ENCODE measurements at regions not wholly inside any gene's neighbourhood (a gene's known extent, or its start where the extent isn't known, plus 50 kb on each side); places are given as distances from the start of the nearest gene placed in this dataset.

DNA sequence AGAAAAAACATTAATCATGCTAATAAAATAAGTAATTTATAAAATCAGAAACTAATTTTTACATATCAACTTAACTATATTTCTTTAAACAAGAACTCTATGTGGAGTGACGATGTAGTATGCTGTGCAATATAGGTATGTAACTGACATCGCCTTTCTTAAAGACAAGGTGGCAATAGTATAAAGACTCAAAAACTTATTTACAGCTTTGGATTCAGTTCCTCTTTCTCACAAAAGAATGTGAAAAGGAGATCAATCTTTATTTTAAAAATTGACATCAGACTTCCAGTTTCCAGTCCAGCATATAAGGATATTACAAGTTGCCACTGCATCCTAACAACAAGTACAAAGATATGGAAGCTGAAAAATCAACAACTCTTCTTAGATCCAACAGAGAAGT lies 260.3 kb downstream of the TRIM36 start:
- WGBS, 2 donors = 98 to 100% methylated on average over 2 of the region's 2 CpGs
- no peaks in the 10 kb centered on the region for H3K36me3 ChIP-seq
- no peaks in the 10 kb centered on the region for H3K27me3 ChIP-seq
- no peak overlapping the region for H3K4me3 ChIP-seq
- DNase-seq = no peak
- H3K4me1 ChIP-seq = no peaks in the 10 kb centered on the region
- no peak overlapping the region for H3K27ac ChIP-seq
- H3K9me3 ChIP-seq = peaks cover 0 to 10% (median 0%) of the 10 kb centered on the region in 4 donors
- ATAC-seq (ENCODE audit: low FRiP score in 2 of 2) = no peak
- TF ChIP-seq, protein P1, sequence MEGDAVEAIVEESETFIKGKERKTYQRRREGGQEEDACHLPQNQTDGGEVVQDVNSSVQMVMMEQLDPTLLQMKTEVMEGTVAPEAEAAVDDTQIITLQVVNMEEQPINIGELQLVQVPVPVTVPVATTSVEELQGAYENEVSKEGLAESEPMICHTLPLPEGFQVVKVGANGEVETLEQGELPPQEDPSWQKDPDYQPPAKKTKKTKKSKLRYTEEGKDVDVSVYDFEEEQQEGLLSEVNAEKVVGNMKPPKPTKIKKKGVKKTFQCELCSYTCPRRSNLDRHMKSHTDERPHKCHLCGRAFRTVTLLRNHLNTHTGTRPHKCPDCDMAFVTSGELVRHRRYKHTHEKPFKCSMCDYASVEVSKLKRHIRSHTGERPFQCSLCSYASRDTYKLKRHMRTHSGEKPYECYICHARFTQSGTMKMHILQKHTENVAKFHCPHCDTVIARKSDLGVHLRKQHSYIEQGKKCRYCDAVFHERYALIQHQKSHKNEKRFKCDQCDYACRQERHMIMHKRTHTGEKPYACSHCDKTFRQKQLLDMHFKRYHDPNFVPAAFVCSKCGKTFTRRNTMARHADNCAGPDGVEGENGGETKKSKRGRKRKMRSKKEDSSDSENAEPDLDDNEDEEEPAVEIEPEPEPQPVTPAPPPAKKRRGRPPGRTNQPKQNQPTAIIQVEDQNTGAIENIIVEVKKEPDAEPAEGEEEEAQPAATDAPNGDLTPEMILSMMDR (IDR thresholded peaks at IDR 0.05) = no peak
- no peak for TF ChIP-seq POLR2A (IDR thresholded peaks at IDR 0.05)
- TF ChIP-seq POLR2AphosphoS5 (IDR thresholded peaks at IDR 0.05) = no peak
- no peak for TF ChIP-seq EP300 (IDR thresholded peaks at IDR 0.05)

DNA sequence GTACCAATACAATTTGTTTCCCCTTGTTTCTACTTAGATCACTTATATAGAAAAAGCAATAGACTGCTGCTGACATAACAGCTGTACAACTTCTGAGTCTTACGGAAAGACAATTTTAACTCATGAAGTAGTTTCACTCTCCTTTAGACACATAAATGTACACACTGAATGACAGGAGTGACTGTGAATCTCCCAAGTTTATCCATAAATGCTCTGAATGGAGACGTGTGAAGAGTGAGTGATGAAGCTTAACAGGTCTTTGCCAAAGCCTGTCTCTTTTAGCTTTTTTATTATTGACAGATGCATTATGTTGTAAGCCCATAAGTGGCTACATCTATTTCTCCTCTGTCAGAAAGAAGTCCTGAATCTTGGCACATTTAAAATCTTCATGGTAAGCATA lies 265.9 kb downstream of the TRIM36 start:
- DNase-seq = no peak
- no peaks in the 10 kb centered on the region for H3K27me3 ChIP-seq
- H3K36me3 ChIP-seq = no peaks in the 10 kb centered on the region
- TF ChIP-seq POLR2AphosphoS5 (IDR thresholded peaks at IDR 0.05) = no peak
- 74 to 83% methylated on average over 2 of the region's 2 CpGs for WGBS, 2 donors
- no peaks in the 10 kb centered on the region for H3K4me1 ChIP-seq
- no peak for ATAC-seq (ENCODE audit: low FRiP score in 2 of 2)
- H3K27ac ChIP-seq = no peak overlapping the region
- H3K9me3 ChIP-seq = no peaks in the 10 kb centered on the region
- no peak overlapping the region for H3K4me3 ChIP-seq

DNA sequence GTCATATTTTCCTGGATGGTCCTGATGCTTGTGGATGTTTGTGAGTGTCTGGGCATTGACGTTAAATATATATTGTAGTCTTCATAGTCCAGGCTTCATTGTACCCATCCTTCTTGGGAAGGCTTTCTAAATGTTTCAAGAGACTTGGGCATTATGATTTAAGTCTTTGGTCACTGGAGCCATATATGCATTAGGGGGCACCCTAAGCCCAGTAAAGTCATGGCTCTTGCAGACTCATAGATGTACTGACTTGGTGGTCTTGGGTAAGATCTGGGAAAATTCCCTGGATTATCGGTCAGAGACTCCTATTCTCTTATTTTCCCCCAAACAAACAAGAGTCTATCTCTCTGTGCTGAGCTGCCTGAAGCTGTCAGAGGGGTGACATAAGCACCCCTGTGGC lies 271.1 kb downstream of the TRIM36 start:
- Histone ChIP-seq H3K4me1 (no peaks in the 10 kb centered on the region), H3K27me3 (no peaks in the 10 kb centered on the region), H3K36me3 (no peaks in the 10 kb centered on the region), H3K27ac (no peak overlapping the region), H3K4me3 (no peak overlapping the region), H3K9me3 (no peaks in the 10 kb centered on the region)
- 80 to 92% methylated on average over 2 of the region's 2 CpGs for WGBS, 2 donors
- no peak for DNase-seq
- no peak for TF ChIP-seq EP300 (IDR thresholded peaks at IDR 0.05)
- no peak for TF ChIP-seq POLR2A (IDR thresholded peaks at IDR 0.05)
- TF ChIP-seq POLR2AphosphoS5 (IDR thresholded peaks at IDR 0.05) = no peak
- TF ChIP-seq, protein P1 (IDR thresholded peaks at IDR 0.05) = no peak
- ATAC-seq (ENCODE audit: low FRiP score in 2 of 2) = no peak

DNA sequence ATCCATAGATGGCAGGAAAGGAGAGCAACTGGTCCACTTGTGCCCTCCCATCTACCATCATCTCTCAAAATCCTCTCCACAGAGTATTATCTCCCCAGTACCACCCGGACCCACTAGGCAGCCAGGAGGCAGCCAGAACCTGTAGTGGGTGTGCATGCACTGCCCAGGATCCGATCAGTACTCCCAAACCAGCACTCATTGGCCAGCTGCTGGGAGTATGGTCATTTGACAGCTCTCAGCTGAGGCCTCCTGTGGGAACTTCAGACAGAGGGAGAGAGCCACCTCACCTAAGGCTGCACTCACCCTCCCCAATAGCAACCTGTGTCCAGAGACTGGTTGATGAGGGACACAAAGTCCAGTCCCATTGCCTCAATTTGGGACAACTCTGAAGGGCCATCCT lies 286.0 kb downstream of the TRIM36 start:
- no peak overlapping the region for H3K4me3 ChIP-seq
- H3K9me3 ChIP-seq = no peaks in the 10 kb centered on the region
- no peak overlapping the region for H3K27ac ChIP-seq
- H3K4me1 ChIP-seq = no peaks in the 10 kb centered on the region
- H3K27me3 ChIP-seq = no peaks in the 10 kb centered on the region
- TF ChIP-seq POLR2A (IDR thresholded peaks at IDR 0.05) (no peak), POLR2AphosphoS5 (IDR thresholded peaks at IDR 0.05) (no peak), EP300 (IDR thresholded peaks at IDR 0.05) (no peak)
- TF ChIP-seq, protein P1 (IDR thresholded peaks at IDR 0.05) = no peak
- no peaks in the 10 kb centered on the region for H3K36me3 ChIP-seq
- WGBS, 2 donors = 53 to 61% methylated on average over 2 of the region's 2 CpGs
- ATAC-seq (ENCODE audit: low FRiP score in 2 of 2) = no peak
- DNase-seq = no peak

DNA sequence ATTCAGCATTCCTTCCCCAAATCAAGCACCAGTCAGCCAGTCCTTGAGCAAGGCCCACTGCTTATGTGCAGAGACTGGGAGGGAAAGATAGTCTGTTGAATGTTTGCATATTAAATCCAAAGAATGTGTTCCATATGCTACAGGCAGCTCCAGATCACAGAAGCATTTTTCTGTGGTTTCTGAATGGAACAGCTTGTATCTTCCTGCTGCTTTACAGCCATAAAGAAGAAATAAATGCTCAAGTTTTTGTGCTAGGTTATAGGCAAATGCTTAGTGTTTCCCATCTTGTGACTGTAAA lies 310.3 kb downstream of the TRIM36 start:
- DNase-seq (no peak), ATAC-seq (ENCODE audit: low FRiP score in 2 of 2) (no peak)
- no peak for TF ChIP-seq EP300 (IDR thresholded peaks at IDR 0.05)
- no peak for TF ChIP-seq POLR2AphosphoS5 (IDR thresholded peaks at IDR 0.05)
- no peak for TF ChIP-seq POLR2A (IDR thresholded peaks at IDR 0.05)
- TF ChIP-seq, protein P1 (IDR thresholded peaks at IDR 0.05) = no peak
- Histone ChIP-seq H3K27ac (no peak overlapping the region), H3K36me3 (no peaks in the 10 kb centered on the region), H3K9me3 (no peaks in the 10 kb centered on the region), H3K4me3 (no peak overlapping the region), H3K27me3 (no peaks in the 10 kb centered on the region), H3K4me1 (no peaks in the 10 kb centered on the region)
